Chondrocyte (in vitro differentiated cells): ENCODE measurements at regions not wholly inside any gene's neighbourhood (a gene's known extent, or its start where the extent isn't known, plus 50 kb on each side); places are given as distances from the start of the nearest gene placed in this dataset.

ENCODE experiments used
- DNase-seq: peaks from one replicate; pipeline ENCODE4 v3.0.0; 2021; ENCODE audit warnings: mixed read lengths, low spot score
- H3K27ac Mint-ChIP-seq: one replicate; pipeline ENCODE4 v1.8.0; 2021; ENCODE audit warnings: mild to moderate bottlenecking, moderate library complexity, mixed read lengths; ENCODE audit not compliant: unreplicated experiment
- H3K27me3 Mint-ChIP-seq: 2 replicates; pipeline ENCODE4 v1.8.0; 2021; ENCODE audit warnings: low read depth, mixed read lengths
- H3K36me3 Mint-ChIP-seq: 2 replicates; pipeline ENCODE4 v1.8.0; 2021; ENCODE audit warnings: low read depth, mixed read lengths
- H3K4me1 Mint-ChIP-seq: 2 replicates; pipeline ENCODE4 v1.8.0; 2021; ENCODE audit warnings: low read depth, mild to moderate bottlenecking, mixed read lengths
- H3K4me3 Mint-ChIP-seq: one replicate; pipeline ENCODE4 v1.8.0; 2021; ENCODE audit warnings: mild to moderate bottlenecking, moderate library complexity, mixed read lengths; ENCODE audit not compliant: unreplicated experiment
- H3K9me3 Mint-ChIP-seq: 2 replicates; pipeline ENCODE4 v1.8.0; 2021; ENCODE audit warnings: low read depth, mixed read lengths
- TF ChIP-seq, protein P1 (sequence below): fragments of 200-600 bp; sonication (generic); IDR thresholded peaks from 2 replicates; pipeline ENCODE4 v1.5.0; 2021; ENCODE audit warnings: antibody characterized with exemption, mild to moderate bottlenecking, moderate library complexity

DNA sequence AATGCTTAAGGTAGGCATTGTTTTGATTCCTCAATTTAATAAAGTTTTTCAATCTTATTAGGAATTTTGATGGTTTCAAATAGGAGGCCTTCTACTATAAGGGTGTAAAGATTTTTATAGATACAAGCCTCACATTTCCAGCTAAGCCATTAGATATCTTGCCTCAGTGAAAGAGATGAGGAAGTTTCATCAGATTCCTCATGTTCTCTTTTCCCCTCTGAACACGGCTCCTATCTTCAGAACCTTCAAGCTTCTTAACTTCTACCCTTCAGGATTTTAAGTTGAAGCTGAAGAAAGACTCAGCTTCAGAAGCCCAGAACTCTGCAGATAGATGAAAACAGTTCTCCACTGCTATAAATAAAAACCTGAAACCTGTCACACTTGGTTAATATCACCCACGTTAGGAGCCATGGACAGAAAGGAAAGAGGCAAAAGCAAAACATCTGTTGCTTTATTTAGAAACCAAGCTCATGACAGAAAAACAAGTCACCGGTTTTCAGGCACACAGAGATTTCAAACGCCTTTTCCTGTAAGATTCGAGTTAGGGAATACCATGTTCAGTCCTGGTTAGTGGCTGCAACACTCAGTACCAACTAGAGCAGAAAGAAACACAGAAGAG, 82.2 kb upstream of the GOLGA8B start:
- H3K27me3 Mint-ChIP-seq = peaks cover 52% of the 10 kb centered on the region
- DNase-seq = no peak
- no peaks in the 10 kb centered on the region for H3K9me3 Mint-ChIP-seq
- H3K4me1 Mint-ChIP-seq = no peaks in the 10 kb centered on the region
- no peak overlapping the region for H3K4me3 Mint-ChIP-seq
- no peak overlapping the region for H3K27ac Mint-ChIP-seq
- no peaks in the 10 kb centered on the region for H3K36me3 Mint-ChIP-seq
- TF ChIP-seq, protein P1, sequence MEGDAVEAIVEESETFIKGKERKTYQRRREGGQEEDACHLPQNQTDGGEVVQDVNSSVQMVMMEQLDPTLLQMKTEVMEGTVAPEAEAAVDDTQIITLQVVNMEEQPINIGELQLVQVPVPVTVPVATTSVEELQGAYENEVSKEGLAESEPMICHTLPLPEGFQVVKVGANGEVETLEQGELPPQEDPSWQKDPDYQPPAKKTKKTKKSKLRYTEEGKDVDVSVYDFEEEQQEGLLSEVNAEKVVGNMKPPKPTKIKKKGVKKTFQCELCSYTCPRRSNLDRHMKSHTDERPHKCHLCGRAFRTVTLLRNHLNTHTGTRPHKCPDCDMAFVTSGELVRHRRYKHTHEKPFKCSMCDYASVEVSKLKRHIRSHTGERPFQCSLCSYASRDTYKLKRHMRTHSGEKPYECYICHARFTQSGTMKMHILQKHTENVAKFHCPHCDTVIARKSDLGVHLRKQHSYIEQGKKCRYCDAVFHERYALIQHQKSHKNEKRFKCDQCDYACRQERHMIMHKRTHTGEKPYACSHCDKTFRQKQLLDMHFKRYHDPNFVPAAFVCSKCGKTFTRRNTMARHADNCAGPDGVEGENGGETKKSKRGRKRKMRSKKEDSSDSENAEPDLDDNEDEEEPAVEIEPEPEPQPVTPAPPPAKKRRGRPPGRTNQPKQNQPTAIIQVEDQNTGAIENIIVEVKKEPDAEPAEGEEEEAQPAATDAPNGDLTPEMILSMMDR = no peak

- H3K9me3 Mint-ChIP-seq = no peaks in the 10 kb centered on the region
- TF ChIP-seq, protein P1 = no peak
- DNase-seq = no peak
- H3K4me3 Mint-ChIP-seq = no peak overlapping the region
- no peaks in the 10 kb centered on the region for H3K4me1 Mint-ChIP-seq
- H3K27ac Mint-ChIP-seq = no peak overlapping the region
- H3K27me3 Mint-ChIP-seq = peaks cover 53% of the 10 kb centered on the region
- no peaks in the 10 kb centered on the region for H3K36me3 Mint-ChIP-seq
Measured at GRCh38 chr15:34664418-34664817, 81.0 kb upstream of the GOLGA8B start.

- Mint-ChIP-seq H3K4me3 (no peak overlapping the region), H3K27ac (no peak overlapping the region), H3K36me3 (no peaks in the 10 kb centered on the region), H3K9me3 (no peaks in the 10 kb centered on the region), H3K4me1 (no peaks in the 10 kb centered on the region), H3K27me3 (peaks cover 49% of the 10 kb centered on the region)
- DNase-seq = no peak
- TF ChIP-seq, protein P1 = no peak
Measured at GRCh38 chr15:34663101-34663500, 79.7 kb upstream of the GOLGA8B start.

- H3K27me3 Mint-ChIP-seq = peaks cover 45% of the 10 kb centered on the region
- no peak overlapping the region for H3K4me3 Mint-ChIP-seq
- H3K36me3 Mint-ChIP-seq = no peaks in the 10 kb centered on the region
- DNase-seq = no peak
- H3K4me1 Mint-ChIP-seq = no peaks in the 10 kb centered on the region
- H3K9me3 Mint-ChIP-seq = no peaks in the 10 kb centered on the region
- TF ChIP-seq, protein P1 = no peak
- no peak overlapping the region for H3K27ac Mint-ChIP-seq
Measured at GRCh38 chr15:34659056-34659455, 75.6 kb upstream of the GOLGA8B start.

GRCh38 chr15:34657469-34658127, 74.1 kb upstream of the GOLGA8B start:
- Mint-ChIP-seq H3K9me3 (no peaks in the 10 kb centered on the region), H3K4me3 (no peak overlapping the region), H3K27me3 (peaks cover 37% of the 10 kb centered on the region), H3K27ac (no peak overlapping the region), H3K36me3 (no peaks in the 10 kb centered on the region), H3K4me1 (no peaks in the 10 kb centered on the region)
- TF ChIP-seq, protein P1 = no peak
- DNase-seq = no peak
